NCI-H2029 (cell line): ENCODE measurements at regions not wholly inside any gene's neighbourhood (a gene's known extent, or its start where the extent isn't known, plus 50 kb on each side); places are given as distances from the start of the nearest gene placed in this dataset.

Experiments used
- DNase-seq: peaks from one replicate; lab custom pipeline; 2025; lab: John Stamatoyannopoulos, UW

- DNase-seq, result no peak
Measured at GRCh38 chr15:67000896-67001295, 64.5 kb upstream of the SMAD3 start.

DNA sequence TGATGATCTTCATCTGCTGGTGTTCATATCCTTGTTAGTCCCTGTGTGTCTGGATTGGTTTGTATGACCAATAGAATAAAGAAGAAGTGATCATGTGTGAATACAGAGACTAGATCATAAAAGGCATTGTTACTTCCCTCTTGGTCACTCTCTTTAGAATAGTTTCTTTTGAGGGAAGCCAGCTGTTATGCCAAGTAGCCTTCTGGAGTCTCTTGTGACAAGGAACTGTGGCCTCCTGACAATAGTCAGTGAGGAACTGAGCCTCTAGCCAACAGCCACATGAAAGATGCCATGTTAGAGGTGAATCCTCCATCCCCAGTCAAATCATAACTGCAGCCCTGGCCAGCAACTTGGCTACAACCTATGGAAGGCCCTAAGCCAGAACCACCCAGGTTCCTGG, 63.0 kb upstream of the SMAD3 start:
- no peak for DNase-seq

DNA sequence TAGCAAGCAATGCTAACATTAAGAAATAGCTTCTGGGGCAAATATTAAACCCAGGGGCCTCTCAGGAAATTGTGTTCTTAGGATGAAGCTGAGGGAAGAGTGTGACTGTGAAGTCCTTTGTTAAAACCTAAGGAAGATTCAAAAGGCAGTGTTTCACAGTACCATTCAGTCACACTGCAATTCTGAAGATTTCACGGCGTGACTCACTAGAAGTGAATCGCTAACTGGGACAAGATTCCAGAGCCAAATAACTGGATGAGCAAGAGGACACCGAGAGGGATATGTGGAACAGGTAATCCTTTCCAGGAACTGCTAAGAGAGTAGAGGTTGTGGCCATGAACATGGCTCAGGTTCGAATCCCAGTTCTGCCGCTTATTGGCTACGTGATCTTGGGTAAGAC, 61.8 kb upstream of the SMAD3 start:
- no peak for DNase-seq

GRCh38 chr15:67004142-67004541, 61.3 kb upstream of the SMAD3 start:
- DNase-seq, result no peak

- no peak for DNase-seq
Measured at GRCh38 chr15:67005294-67005996, 60.0 kb upstream of the SMAD3 start.

DNA sequence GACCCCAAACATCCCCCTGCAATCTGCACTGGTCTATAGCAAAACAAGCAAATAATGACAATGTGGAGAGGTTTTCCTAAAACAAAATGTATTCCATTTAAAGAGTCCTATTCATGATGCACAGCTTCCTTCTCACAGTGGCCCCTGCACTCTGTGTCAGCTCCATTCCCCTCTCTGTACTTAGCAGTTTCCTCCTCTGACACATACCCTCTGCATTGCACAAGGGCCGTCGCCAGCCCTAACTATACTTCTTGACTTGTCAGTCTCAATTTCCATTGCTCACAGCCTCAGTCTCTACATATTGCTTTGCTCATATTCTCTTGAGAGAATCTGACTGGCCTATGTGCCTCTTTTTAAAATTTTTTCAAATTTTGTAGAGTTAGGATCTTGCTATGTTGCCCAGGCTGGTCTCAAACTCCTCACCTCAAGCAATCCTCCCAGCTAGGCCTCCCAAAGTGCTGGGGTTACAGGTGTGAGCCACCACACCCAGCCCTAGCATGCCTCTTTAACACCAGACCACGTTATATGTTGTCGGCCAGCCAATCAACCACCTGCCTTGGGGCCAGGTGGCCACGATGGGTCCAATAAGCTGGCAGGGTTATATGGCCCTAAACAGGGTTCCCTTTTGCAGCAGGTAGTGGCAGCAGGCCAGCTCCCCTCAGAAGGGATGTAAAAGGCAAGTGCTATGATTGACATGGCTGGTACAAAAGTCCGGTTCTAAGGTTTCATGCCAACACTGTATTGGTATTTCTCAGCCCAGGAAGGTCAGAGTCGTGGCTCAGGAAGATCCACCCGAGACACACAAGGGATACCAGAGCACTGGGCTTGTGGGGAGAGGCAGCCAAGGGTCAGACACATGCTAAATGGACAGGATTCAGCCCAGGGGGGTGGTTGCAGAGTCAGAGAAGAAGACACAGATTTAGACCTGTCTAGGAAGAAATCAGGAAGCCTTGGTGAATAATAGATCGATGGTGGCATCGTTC, 59.0 kb upstream of the SMAD3 start:
- DNase-seq, result no peak

- no peak for DNase-seq
Measured at GRCh38 chr15:67009576-67010569, 55.5 kb upstream of the SMAD3 start.

DNA sequence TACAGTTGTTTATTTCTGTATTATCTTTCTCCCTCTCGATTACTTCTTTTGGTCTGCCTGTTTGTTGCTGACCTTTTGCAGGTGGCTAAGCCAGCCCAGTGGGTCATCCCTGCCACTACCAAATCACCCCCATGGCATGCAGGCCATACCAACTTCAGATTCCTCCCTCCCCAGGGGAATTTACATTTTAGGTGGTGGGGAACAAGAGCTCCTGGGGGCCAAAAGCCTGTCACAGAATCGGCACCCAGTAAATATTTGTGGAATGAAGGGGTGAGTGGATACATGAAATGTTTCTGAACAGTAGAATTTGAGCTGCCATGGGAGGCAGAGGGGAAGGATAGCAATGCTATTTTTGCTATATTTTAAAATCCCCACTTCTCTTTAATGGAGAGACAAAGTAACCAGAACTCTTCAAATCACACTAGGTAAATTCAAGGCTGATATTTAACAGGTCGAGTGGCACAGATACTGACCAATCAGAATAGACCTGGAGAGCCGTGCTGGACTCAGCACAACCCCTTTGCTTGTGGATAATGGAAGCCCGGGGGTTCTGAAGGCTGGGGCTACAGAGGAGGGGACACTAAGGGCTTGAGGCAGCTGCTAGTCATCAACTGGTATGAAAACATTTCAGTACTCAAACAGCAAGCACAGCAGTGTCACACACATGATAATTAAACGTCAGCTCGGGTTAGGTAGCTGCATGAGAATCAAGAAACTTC, 54.3 kb upstream of the SMAD3 start:
- no peak for DNase-seq

DNA sequence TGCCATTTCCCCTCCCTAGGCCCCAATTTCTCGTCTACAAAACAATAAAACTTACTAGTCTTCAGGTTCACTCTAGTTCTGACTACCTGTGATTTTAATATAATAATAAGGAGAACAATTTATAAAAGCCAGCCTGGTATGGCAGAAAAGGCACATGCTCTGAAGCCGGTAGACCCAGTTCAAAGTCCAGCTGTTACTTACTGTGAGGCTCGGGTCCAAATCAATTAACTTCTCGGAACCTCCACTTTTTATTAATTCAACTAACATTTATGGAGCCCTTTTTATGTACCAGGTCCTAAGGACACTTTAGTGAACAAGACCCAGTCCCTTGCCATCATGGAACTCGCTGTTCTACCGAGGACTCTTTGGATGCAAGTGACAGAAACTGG, 53.8 kb upstream of the SMAD3 start:
- no peak for DNase-seq

DNA sequence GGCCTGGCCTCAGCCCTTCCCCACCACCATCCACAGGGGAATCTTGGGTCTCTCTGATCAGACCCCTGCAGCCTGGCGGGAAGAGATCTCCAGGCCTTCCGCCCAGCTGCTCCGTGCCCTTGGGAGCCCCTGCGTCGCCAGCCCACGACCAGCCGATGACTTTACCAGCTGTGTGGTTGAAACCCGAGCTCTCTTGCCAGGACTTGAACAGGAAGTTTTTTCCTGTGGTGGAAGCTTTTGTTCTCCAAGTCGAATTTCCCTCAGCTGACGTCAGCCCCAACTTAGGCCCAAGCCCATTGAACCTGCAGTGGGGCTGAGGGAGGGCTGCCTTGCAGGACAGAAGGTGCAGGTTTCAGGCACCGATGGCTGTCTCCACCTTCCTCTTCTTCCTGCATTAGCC, 51.7 kb upstream of the SMAD3 start:
- DNase-seq, result no peak
